HEK293 (cell line): ENCODE measurements at regions not wholly inside any gene's neighbourhood (a gene's known extent, or its start where the extent isn't known, plus 50 kb on each side); places are given as distances from the start of the nearest gene placed in this dataset.

Experiments
- TCF7L2 ChIP-seq: IDR thresholded peaks from 2 replicates; pipeline ENCODE4 v1.6.1; 2011; ENCODE audit warnings: low read depth, mild to moderate bottlenecking, inconsistent platforms, low read length, moderate library complexity, borderline replicate concordance
- ZNF121 ChIP-seq: fragments of 450-650 bp; formaldehyde crosslinking; IDR thresholded peaks from 2 replicates; pipeline ENCODE4 v1.5.1; 2016; ENCODE audit warnings: missing biosample characterization, missing genetic modification characterization
- ZNF561 ChIP-seq: fragments of 450-650 bp; IDR thresholded peaks from 2 replicates; pipeline ENCODE4 v1.5.1; 2018; ENCODE audit warnings: missing biosample characterization, missing genetic modification characterization, borderline replicate concordance
- TF ChIP-seq, protein P1 (sequence below): fragments of 450-650 bp; formaldehyde crosslinking; IDR thresholded peaks from 2 replicates; pipeline ENCODE4 v1.5.1; 2016; ENCODE audit warnings: missing biosample characterization, missing genetic modification characterization

DNA sequence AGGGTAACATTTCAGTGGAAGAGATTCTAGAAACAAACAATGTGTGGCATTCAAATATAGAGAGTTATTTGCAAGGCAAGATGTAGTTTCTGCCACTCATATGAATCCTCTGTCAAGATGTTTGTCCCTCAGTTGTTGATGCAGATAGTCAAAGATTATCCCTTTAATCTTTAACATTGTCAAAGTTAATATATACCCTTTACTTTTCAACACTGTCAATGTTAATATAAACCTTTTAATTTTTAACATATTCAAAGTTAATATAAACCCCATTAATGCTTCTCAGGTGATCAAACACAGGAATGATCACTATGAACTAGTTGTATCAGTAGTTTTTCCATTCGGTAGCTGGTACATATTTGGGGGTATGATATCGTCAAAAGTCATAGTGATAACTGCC lies 51.9 kb upstream of the PICALM start:
- no peak for TF ChIP-seq TCF7L2
- TF ChIP-seq ZNF121 (tag by site-specific recombination): no peak
- TF ChIP-seq, protein P1, sequence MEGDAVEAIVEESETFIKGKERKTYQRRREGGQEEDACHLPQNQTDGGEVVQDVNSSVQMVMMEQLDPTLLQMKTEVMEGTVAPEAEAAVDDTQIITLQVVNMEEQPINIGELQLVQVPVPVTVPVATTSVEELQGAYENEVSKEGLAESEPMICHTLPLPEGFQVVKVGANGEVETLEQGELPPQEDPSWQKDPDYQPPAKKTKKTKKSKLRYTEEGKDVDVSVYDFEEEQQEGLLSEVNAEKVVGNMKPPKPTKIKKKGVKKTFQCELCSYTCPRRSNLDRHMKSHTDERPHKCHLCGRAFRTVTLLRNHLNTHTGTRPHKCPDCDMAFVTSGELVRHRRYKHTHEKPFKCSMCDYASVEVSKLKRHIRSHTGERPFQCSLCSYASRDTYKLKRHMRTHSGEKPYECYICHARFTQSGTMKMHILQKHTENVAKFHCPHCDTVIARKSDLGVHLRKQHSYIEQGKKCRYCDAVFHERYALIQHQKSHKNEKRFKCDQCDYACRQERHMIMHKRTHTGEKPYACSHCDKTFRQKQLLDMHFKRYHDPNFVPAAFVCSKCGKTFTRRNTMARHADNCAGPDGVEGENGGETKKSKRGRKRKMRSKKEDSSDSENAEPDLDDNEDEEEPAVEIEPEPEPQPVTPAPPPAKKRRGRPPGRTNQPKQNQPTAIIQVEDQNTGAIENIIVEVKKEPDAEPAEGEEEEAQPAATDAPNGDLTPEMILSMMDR (tag by site-specific recombination): no peak
- TF ChIP-seq ZNF561 (tag by site-specific recombination): no peak
